Fibroblast of pulmonary artery (primary cell): ENCODE measurements at regions not wholly inside any gene's neighbourhood (a gene's known extent, or its start where the extent isn't known, plus 50 kb on each side); places are given as distances from the start of the nearest gene placed in this dataset.

ENCODE experiments used
- DNase-seq: peaks from one replicate; pipeline ENCODE4 v3.0.0-alpha.2; 2010; ENCODE audit warnings: low read depth
- H3K4me3 ChIP-seq: replicated peaks from 2 replicates; pipeline ENCODE4 v1.5.1; 2011; ENCODE audit warnings: low read depth, mild to moderate bottlenecking, control low read depth, low read length, moderate library complexity
- TF ChIP-seq, protein P1 (sequence below): IDR thresholded peaks from 2 replicates; pipeline ENCODE4 v1.5.1; 2011; ENCODE audit warnings: mild to moderate bottlenecking, control low read depth, low read length, inconsistent platforms; ENCODE audit errors: missing control alignments

DNA sequence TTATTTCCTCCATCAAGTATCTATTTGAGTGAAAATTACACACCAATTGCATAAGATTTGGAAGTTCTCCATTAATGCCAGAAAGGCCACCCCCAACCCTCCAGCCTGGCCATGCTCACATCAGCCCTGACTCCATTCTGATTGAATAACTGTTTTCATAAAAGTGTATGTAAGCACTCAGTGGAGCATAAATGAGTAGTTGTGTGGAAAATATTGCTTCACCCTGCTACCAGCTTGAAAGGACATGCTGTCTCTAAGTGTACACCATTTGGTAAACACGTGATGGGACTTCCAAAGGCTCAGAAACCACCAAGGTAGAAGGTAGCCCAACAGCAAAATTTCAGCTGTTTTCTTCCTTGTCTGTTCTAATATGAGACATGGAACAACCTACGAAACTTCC is 393.8 kb downstream of the ZNF385D start:
- DNase-seq = no peak
- no peak overlapping the region for H3K4me3 ChIP-seq
- TF ChIP-seq, protein P1, sequence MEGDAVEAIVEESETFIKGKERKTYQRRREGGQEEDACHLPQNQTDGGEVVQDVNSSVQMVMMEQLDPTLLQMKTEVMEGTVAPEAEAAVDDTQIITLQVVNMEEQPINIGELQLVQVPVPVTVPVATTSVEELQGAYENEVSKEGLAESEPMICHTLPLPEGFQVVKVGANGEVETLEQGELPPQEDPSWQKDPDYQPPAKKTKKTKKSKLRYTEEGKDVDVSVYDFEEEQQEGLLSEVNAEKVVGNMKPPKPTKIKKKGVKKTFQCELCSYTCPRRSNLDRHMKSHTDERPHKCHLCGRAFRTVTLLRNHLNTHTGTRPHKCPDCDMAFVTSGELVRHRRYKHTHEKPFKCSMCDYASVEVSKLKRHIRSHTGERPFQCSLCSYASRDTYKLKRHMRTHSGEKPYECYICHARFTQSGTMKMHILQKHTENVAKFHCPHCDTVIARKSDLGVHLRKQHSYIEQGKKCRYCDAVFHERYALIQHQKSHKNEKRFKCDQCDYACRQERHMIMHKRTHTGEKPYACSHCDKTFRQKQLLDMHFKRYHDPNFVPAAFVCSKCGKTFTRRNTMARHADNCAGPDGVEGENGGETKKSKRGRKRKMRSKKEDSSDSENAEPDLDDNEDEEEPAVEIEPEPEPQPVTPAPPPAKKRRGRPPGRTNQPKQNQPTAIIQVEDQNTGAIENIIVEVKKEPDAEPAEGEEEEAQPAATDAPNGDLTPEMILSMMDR = no peak

DNA sequence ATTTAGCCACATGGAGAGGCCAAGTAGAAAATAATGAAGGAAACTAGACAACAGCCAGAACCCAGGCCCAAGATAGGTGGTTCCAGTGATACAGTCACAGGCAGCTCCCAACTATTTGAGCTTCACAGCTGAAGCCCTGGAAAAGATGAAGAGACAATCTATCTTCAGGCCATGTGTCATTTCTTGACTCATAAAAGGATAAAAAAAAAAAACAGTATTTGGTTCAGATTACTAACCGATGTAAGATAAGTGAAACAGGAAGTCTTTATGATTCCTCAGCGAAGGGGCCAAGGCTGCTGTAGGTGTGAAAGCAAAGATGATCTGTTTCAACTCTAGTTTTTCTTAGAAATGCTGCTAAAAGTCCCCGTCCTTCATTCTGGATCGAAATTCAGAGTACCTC is 394.6 kb downstream of the ZNF385D start:
- peak; percentile 7 for DNase-seq
- TF ChIP-seq, protein P1 = no peak
- H3K4me3 ChIP-seq = no peak overlapping the region

DNA sequence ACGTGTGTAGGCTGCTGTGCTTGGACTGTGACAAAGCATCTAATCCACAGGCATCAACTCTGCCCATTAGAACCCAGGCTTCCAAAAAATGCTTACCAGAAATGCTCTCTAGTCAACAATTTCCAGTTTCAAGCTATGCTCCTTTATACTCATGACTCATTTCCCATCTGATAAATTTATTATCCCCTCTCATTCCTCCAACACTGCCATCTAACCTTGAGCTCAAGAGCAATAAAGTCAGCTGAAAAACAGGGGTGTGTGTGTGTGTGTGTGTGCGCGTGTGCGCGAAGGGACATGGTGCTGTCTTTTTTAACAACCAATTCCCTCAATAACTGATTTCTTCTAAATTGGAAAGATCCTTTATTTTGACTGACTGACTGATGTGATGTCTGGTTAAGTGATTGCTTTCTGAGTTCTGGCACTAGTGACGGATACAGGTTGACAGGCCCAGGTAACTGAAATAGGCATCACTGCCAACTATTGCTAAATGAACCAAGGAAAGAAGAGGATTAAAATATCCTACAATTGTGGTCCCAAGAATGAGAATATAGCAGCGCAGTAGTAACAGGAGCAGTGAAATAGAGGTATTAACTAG is 405.5 kb downstream of the ZNF385D start:
- TF ChIP-seq, protein P1 = no peak
- DNase-seq = peak; percentile 21
- H3K4me3 ChIP-seq = no peak overlapping the region

DNA sequence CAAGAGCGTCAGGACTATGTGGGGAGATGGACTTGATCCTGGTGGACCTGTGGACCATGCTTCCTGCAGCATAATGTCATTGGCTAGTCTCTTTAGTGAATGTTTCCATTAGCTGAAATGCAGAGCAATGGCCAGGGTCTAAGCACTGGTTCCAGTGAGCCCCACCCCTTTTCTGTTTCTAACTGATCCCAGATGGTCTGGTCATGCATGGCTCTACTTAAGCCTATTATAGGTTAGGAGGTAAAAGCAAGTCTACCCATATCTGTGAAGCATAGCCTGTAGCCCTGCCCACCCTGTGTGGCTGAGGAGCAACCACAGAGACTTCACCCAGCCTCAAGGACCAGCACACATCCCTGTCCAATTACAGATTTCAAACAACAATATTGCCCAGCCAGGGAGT is 419.2 kb downstream of the ZNF385D start:
- TF ChIP-seq, protein P1 = no peak
- no peak overlapping the region for H3K4me3 ChIP-seq
- no peak for DNase-seq

DNA sequence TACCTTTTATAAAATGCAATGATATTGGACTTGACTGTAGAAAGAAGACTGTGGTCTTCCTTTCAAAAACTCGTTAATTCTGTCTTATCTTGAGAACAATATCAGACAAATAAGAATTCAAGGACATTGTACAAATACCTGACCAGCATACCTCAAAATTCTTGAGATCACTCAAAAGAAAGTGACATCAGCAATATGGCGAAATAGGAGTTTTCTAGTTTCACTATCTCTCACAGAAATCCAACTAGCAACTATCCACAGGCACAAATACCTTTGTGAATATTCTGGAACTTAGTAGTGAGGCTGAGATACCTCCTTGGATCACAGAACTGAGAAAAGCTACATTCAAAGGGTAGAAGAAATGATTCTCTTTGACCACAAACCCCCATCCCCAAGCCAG is 419.7 kb downstream of the ZNF385D start:
- TF ChIP-seq, protein P1 = no peak
- no peak overlapping the region for H3K4me3 ChIP-seq
- peak; percentile 34 for DNase-seq

DNA sequence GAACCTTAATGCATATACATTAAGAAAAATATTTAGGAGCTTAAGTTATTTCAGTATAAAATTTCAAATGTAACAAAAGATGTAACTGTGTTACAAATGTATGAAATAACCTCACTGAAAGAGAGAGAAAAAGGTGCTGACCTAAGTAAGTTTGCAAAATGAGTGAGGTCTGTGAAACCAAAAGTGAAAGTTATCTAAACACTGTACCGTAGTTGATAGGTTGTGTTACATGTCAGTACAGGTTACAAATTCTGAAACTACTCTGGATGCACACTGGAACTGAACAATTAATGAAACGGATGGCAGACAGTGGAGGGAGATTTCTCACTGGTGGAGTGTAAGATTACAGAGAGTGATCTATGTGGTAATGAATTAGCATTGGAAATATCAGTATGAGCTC is 420.7 kb downstream of the ZNF385D start:
- DNase-seq = no peak
- no peak overlapping the region for H3K4me3 ChIP-seq
- TF ChIP-seq, protein P1 = no peak

DNA sequence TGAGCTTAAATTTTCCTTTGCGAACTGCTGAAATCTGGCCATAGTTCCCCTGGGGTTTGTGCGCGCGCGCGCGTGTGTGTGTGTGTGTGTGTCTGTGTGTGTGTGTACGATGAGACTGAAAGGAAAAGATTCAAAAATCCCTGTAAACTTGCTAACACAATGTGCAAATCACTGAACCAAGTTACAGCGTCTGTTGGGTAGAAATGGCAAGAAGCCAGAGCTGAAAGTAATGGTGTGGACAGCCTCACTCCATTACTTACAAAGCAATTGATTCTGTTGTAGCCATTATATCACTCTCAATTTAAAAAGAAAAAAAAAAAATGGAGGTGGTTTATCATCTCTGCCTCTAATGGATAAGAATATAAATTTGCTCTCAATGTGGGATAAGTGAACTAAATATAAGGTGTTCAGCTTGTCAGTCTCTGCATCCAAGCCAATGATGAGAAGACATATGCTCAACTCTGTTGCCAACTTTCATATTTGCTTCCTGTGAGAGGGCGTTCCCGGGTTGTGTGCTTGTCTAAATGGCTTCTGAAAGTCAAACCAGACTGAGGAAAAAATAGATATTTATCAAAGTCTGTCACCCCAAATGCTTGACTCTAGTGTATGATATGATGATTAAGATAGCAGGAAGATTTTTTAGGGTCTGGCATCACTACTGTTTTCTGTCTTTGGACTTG is 422.2 kb downstream of the ZNF385D start:
- TF ChIP-seq, protein P1 = no peak
- no peak overlapping the region for H3K4me3 ChIP-seq
- DNase-seq = no peak
